ENCODE measurements at regions not wholly inside any gene's neighbourhood (a gene's known extent, or its start where the extent isn't known, plus 50 kb on each side); places are given as distances from the start of the nearest gene placed in this dataset.

DNA sequence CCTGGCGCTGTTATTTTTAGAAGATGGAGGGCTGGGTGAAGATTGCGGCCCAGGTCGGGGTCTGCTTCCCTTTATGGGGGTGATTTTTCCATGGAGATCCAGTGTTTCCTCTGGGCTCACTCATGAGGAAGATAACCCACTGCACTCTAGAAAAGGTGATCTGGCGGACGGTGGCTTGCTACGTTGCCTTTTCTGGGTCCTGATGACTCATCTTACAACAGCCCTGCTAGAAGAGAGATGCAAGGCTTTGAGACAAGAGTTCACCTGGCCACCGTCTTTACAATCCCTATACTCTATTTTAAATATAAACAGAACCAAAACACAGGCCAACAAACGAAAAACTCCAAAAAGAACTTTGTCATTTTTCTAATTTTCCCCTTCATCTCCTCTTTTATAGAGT, 182.1 kb upstream of the EXOC2 start:
- TF ChIP-seq, protein P1, sequence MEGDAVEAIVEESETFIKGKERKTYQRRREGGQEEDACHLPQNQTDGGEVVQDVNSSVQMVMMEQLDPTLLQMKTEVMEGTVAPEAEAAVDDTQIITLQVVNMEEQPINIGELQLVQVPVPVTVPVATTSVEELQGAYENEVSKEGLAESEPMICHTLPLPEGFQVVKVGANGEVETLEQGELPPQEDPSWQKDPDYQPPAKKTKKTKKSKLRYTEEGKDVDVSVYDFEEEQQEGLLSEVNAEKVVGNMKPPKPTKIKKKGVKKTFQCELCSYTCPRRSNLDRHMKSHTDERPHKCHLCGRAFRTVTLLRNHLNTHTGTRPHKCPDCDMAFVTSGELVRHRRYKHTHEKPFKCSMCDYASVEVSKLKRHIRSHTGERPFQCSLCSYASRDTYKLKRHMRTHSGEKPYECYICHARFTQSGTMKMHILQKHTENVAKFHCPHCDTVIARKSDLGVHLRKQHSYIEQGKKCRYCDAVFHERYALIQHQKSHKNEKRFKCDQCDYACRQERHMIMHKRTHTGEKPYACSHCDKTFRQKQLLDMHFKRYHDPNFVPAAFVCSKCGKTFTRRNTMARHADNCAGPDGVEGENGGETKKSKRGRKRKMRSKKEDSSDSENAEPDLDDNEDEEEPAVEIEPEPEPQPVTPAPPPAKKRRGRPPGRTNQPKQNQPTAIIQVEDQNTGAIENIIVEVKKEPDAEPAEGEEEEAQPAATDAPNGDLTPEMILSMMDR (IDR thresholded peaks at IDR 0.05), result no peak
- no peak for TF ChIP-seq EP300 (IDR thresholded peaks at IDR 0.05)
- TF ChIP-seq POLR2A (IDR thresholded peaks at IDR 0.05), result no peak

Measured in tibial nerve (tissue), 4 donors.